MM.1S (cell line): ENCODE measurements at regions not wholly inside any gene's neighbourhood (a gene's known extent, or its start where the extent isn't known, plus 50 kb on each side); places are given as distances from the start of the nearest gene placed in this dataset.

Source experiments
- DNase-seq: peaks from one replicate; pipeline ENCODE4 v3.0.0-alpha.2; 2015
- H2AFZ ChIP-seq: fragments of 300-600 bp; sonication (generic); 2 replicates; pipeline ENCODE4 v1.6.0; 2016; ENCODE audit warnings: antibody characterized with exemption, low read length
- H3F3A ChIP-seq: fragments of 300-600 bp; sonication (generic); 2 replicates; pipeline ENCODE4 v1.6.1; 2016; ENCODE audit warnings: mild to moderate bottlenecking, antibody characterized with exemption, low read length, moderate library complexity, mixed read lengths; ENCODE audit not compliant: insufficient read depth
- H3K27ac ChIP-seq: fragments of 300-600 bp; sonication (generic); 2 replicates; pipeline ENCODE4 v1.5.1; 2016; ENCODE audit warnings: mild to moderate bottlenecking, low read length
- H3K27me3 ChIP-seq: fragments of 300-600 bp; sonication (generic); replicated peaks from 2 replicates; pipeline ENCODE4 v1.6.0; 2016; ENCODE audit warnings: low read length; ENCODE audit not compliant: insufficient read depth
- H3K36me3 ChIP-seq: fragments of 300-600 bp; sonication (generic); replicated peaks from 2 replicates; pipeline ENCODE4 v1.6.1; 2016; ENCODE audit warnings: mild to moderate bottlenecking, low read length, mixed read lengths; ENCODE audit not compliant: insufficient read depth
- H3K4me1 ChIP-seq: fragments of 300-600 bp; sonication (generic); 2 replicates; pipeline ENCODE4 v1.6.1; 2016; ENCODE audit warnings: low read length, mixed read lengths
- H3K4me2 ChIP-seq: fragments of 300-600 bp; sonication (generic); 2 replicates; pipeline ENCODE4 v1.6.0; 2016; ENCODE audit warnings: low read depth, low read length
- H3K4me3 ChIP-seq: fragments of 300-600 bp; sonication (generic); 2 replicates; pipeline ENCODE4 v1.5.1; 2016; ENCODE audit warnings: low read length, mixed read lengths
- H3K79me2 ChIP-seq: fragments of 300-600 bp; sonication (generic); 2 replicates; pipeline ENCODE4 v1.6.1; 2016; ENCODE audit warnings: mixed run types, low read length, mixed read lengths
- H3K9ac ChIP-seq: fragments of 300-600 bp; sonication (generic); 2 replicates; pipeline ENCODE4 v1.6.1; 2016; ENCODE audit warnings: low read length, mixed read lengths
- H3K9me2 ChIP-seq: fragments of 300-600 bp; sonication (generic); replicated peaks from 2 replicates; pipeline ENCODE4 v1.6.1; 2016; ENCODE audit warnings: mild to moderate bottlenecking, low read length, mixed read lengths; ENCODE audit not compliant: insufficient read depth
- H3K9me3 ChIP-seq: fragments of 300-600 bp; sonication (generic); replicated peaks from 2 replicates; pipeline ENCODE4 v1.6.1; 2016; ENCODE audit warnings: mild to moderate bottlenecking, low read length, mixed read lengths; ENCODE audit not compliant: insufficient read depth
- H4K20me1 ChIP-seq: fragments of 300-600 bp; sonication (generic); 2 replicates; pipeline ENCODE4 v1.6.1; 2016; ENCODE audit warnings: mild to moderate bottlenecking, low read length, moderate library complexity, mixed read lengths; ENCODE audit not compliant: insufficient read depth
- EZH2 ChIP-seq: fragments of 300-600 bp; sonication (generic); optimal IDR thresholded peaks from 2 replicates; pipeline ENCODE3; 2017; ENCODE audit warnings: low read depth, mild to moderate bottlenecking, antibody characterized with exemption, low read length, mixed read lengths
- EZH2phosphoT487 ChIP-seq: fragments of 300-600 bp; sonication (generic); IDR thresholded peaks from 2 replicates; pipeline ENCODE4 v1.6.1; 2018; ENCODE audit warnings: antibody characterized with exemption, low read length
- TF ChIP-seq, protein P1 (sequence below): fragments of 300-600 bp; sonication (generic); IDR thresholded peaks from 2 replicates; pipeline ENCODE4 v1.5.1; 2016; ENCODE audit warnings: antibody characterized with exemption, low read length, mixed read lengths

DNA sequence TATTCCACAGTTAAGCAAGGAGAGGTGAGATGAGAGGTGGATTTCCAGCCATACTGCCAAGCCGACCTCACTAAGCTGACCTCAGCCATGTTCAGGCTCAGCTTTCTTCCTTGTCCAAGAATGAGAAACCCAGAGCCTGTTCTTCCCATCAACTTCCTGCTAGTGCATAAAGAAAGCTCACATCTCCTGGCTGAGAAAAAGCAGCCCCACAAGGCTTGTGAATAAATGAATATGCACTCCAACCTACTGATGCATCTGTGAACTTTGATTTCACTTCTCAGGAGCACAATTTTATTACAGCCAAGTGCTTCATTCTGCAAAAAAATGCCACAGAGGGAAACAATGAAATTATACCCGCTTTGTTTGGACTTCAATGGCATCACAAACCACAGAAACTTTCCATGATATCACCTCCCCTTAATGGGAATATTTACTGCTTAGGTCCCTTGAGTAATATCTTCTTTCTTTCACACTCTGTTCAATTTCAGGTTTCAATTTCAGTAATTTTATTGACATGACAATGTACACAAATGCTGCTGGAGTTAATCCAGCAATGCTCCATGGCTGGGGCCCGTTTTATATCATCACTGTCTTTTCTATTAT, 437.0 kb upstream of the PPP2R3A start:
- Histone ChIP-seq H3K36me3 (no peaks in the 10 kb centered on the region), H2AFZ (no peak overlapping the region), H4K20me1 (no peaks in the 10 kb centered on the region), H3K27me3 (no peaks in the 10 kb centered on the region), H3K27ac (no peak overlapping the region), H3K4me2 (no peak overlapping the region), H3K4me3 (no peak overlapping the region), H3F3A (no peaks in the 10 kb centered on the region), H3K9ac (no peak overlapping the region), H3K4me1 (no peaks in the 10 kb centered on the region), H3K9me2 (no peaks in the 10 kb centered on the region), H3K9me3 (no peaks in the 10 kb centered on the region), H3K79me2 (no peaks in the 10 kb centered on the region)
- no peak for TF ChIP-seq EZH2phosphoT487
- no peak for TF ChIP-seq EZH2
- TF ChIP-seq, protein P1, sequence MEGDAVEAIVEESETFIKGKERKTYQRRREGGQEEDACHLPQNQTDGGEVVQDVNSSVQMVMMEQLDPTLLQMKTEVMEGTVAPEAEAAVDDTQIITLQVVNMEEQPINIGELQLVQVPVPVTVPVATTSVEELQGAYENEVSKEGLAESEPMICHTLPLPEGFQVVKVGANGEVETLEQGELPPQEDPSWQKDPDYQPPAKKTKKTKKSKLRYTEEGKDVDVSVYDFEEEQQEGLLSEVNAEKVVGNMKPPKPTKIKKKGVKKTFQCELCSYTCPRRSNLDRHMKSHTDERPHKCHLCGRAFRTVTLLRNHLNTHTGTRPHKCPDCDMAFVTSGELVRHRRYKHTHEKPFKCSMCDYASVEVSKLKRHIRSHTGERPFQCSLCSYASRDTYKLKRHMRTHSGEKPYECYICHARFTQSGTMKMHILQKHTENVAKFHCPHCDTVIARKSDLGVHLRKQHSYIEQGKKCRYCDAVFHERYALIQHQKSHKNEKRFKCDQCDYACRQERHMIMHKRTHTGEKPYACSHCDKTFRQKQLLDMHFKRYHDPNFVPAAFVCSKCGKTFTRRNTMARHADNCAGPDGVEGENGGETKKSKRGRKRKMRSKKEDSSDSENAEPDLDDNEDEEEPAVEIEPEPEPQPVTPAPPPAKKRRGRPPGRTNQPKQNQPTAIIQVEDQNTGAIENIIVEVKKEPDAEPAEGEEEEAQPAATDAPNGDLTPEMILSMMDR = no peak
- no peak for DNase-seq

DNA sequence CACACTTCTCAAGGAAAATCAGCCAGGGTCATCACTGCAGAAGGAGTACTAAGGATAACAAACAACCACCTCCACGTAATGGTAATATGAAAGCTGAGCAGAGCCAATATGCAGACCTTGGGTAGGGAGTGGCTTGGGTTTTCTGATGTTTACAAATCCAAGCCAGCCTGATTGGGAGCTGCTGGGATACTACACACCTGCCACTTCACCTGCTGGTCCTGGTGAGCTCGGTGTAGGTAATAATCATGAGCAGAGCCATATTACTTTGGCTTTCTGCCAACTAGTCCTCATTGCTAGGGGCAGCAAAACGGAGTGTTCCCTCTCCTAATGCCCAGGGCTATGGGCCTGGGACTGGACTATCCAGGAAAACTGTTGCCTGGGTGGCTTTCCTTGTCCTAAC, 433.5 kb upstream of the PPP2R3A start:
- DNase-seq = no peak
- Histone ChIP-seq H3K9me2 (no peaks in the 10 kb centered on the region), H3K4me1 (no peaks in the 10 kb centered on the region), H3K9me3 (no peaks in the 10 kb centered on the region), H3K4me3 (no peak overlapping the region), H3K9ac (no peak overlapping the region), H3F3A (no peaks in the 10 kb centered on the region), H3K79me2 (no peaks in the 10 kb centered on the region), H2AFZ (no peak overlapping the region), H3K4me2 (no peak overlapping the region), H3K27me3 (no peaks in the 10 kb centered on the region), H3K36me3 (no peaks in the 10 kb centered on the region), H3K27ac (no peak overlapping the region), H4K20me1 (no peaks in the 10 kb centered on the region)
- no peak for TF ChIP-seq EZH2phosphoT487
- TF ChIP-seq, protein P1 = no peak
- no peak for TF ChIP-seq EZH2

DNA sequence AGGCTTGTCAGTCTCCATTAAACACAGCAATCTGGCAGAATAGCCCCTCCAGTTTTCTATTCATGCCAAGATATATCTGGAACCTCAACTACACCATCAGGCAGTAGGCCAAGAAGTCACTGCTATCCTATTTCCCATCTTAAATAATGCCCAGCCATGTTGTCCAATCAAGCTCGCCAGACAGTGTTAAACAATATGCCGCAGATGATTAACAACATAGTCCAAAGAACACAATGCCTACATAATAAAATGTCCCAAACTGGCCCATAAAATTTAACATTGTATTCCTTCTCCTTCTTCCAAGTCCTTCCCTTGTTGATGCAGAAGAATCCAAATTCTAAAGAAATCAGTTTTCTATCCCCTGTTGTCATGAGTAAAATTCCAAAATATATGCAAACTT, 427.4 kb upstream of the PPP2R3A start:
- no peaks in the 10 kb centered on the region for H3K36me3 ChIP-seq
- H3K9me3 ChIP-seq = no peaks in the 10 kb centered on the region
- no peaks in the 10 kb centered on the region for H4K20me1 ChIP-seq
- TF ChIP-seq, protein P1 = no peak
- TF ChIP-seq EZH2phosphoT487 (no peak), EZH2 (no peak)
- H3K9me2 ChIP-seq = no peaks in the 10 kb centered on the region
- no peaks in the 10 kb centered on the region for H3F3A ChIP-seq
- H3K79me2 ChIP-seq = no peaks in the 10 kb centered on the region
- no peak overlapping the region for H2AFZ ChIP-seq
- H3K4me2 ChIP-seq = no peak overlapping the region
- no peak for DNase-seq
- H3K4me1 ChIP-seq = no peaks in the 10 kb centered on the region
- H3K27ac ChIP-seq = no peak overlapping the region
- H3K9ac ChIP-seq = no peak overlapping the region
- H3K27me3 ChIP-seq = no peaks in the 10 kb centered on the region
- H3K4me3 ChIP-seq = no peak overlapping the region
